Keratinocyte (primary cell): ENCODE measurements at regions not wholly inside any gene's neighbourhood (a gene's known extent, or its start where the extent isn't known, plus 50 kb on each side); places are given as distances from the start of the nearest gene placed in this dataset.

Source experiments
- DNase-seq: peaks from one replicate; pipeline ENCODE4 v3.0.0-alpha.2; 2011; ENCODE audit warnings: low read depth, missing footprints, low spot score
- FAIRE-seq: peaks from 2 replicates; lab custom pipeline; 2011; peaks lifted over from hg19 to GRCh38; lab: Jason Lieb, UNC
- H2AFZ ChIP-seq: 2 replicates; pipeline ENCODE4 v1.6.0; 2012; ENCODE audit warnings: low read length, control low read depth, inconsistent platforms; ENCODE audit not compliant: control insufficient read depth
- H3K27ac ChIP-seq: 2 replicates; pipeline ENCODE4 v1.5.1; 2011; ENCODE audit warnings: low read length; ENCODE audit not compliant: control insufficient read depth, insufficient read depth
- H3K27me3 ChIP-seq: 3 replicates; pipeline ENCODE4 v1.6.0; 2011; ENCODE audit warnings: low read length; ENCODE audit not compliant: control insufficient read depth, insufficient read depth; ENCODE audit errors: extremely low read depth
- H3K36me3 ChIP-seq, 2 experiments: 2 replicates in 1 of 2; 3 replicates in 1 of 2; pipeline ENCODE4 v1.5.1; 2011; ENCODE audit warnings: low read length in 2 of 2, mild to moderate bottlenecking in 1 of 2; ENCODE audit not compliant: control insufficient read depth in 2 of 2, insufficient read depth in 2 of 2; ENCODE audit errors: extremely low read depth in 1 of 2
- H3K4me1 ChIP-seq: 3 replicates; pipeline ENCODE4 v1.5.1; 2011; ENCODE audit warnings: low read length; ENCODE audit not compliant: control insufficient read depth, insufficient read depth; ENCODE audit errors: extremely low read depth
- H3K4me2 ChIP-seq: 3 replicates; pipeline ENCODE4 v1.6.0; 2011; ENCODE audit warnings: low read depth, low read length; ENCODE audit not compliant: control insufficient read depth, insufficient read depth; ENCODE audit errors: extremely low read depth
- H3K4me3 ChIP-seq, 3 experiments: fragments of 200-600 bp in 1 of 3; sonication (generic) in 1 of 3; 2 replicates in 2 of 3; 3 replicates in 1 of 3; pipeline ENCODE4 v1.5.1; 2011 to 2016; ENCODE audit warnings: low read length in 3 of 3, mild to moderate bottlenecking in 3 of 3, control low read depth in 2 of 3, inconsistent platforms in 1 of 3, low read depth in 1 of 3, mixed read lengths in 1 of 3, mixed run types in 1 of 3, moderate library complexity in 1 of 3; ENCODE audit not compliant: control insufficient read depth in 2 of 3, insufficient read depth in 2 of 3; ENCODE audit errors: extremely low read depth in 1 of 3
- H3K79me2 ChIP-seq: 2 replicates; pipeline ENCODE4 v1.6.0; 2012; ENCODE audit warnings: low read length; ENCODE audit not compliant: control insufficient read depth, insufficient read depth
- H3K9ac ChIP-seq: 3 replicates; pipeline ENCODE4 v1.6.0; 2011; ENCODE audit warnings: low read length; ENCODE audit not compliant: control insufficient read depth, insufficient read depth; ENCODE audit errors: extremely low read depth
- H3K9me1 ChIP-seq: 3 replicates; pipeline ENCODE4 v1.6.0; 2011; ENCODE audit warnings: low read length; ENCODE audit not compliant: control insufficient read depth, insufficient read depth; ENCODE audit errors: extremely low read depth
- H3K9me3 ChIP-seq: 2 replicates; pipeline ENCODE4 v1.5.1; 2012; ENCODE audit warnings: low read depth, low read length; ENCODE audit not compliant: control insufficient read depth
- H4K20me1 ChIP-seq: 3 replicates; pipeline ENCODE4 v1.6.0; 2011; ENCODE audit warnings: low read length; ENCODE audit not compliant: control insufficient read depth, insufficient read depth; ENCODE audit errors: extremely low read depth
- CTCF ChIP-seq, 3 experiments: IDR thresholded peaks in 1 of 3; conservative IDR thresholded peaks in 1 of 3; optimal IDR thresholded peaks in 1 of 3; 2 replicates in 2 of 3; 3 replicates in 1 of 3; pipeline versions ENCODE3 to v1.5.1; 2011; ENCODE audit warnings: low read length in 3 of 3, mild to moderate bottlenecking in 3 of 3, moderate library complexity in 2 of 3, control low read depth in 1 of 3, inconsistent platforms in 1 of 3; ENCODE audit not compliant: insufficient read depth in 2 of 3; ENCODE audit errors: extremely low read depth in 1 of 3
- EZH2 ChIP-seq: IDR thresholded peaks from one replicate; pipeline ENCODE4 v1.6.1; 2012; ENCODE audit warnings: inconsistent platforms, mild to moderate bottlenecking, low read length, moderate library complexity
- dilution Hi-C: fragments of 300-500 bp; cut with MboI; formaldehyde crosslinking; loops from one replicate; pipeline ENCODE4 v1.7.0; 2020; ENCODE audit warnings: low sequenced_read_pairs; ENCODE audit not compliant: extremely low pct_ligation_motif_present

DNA sequence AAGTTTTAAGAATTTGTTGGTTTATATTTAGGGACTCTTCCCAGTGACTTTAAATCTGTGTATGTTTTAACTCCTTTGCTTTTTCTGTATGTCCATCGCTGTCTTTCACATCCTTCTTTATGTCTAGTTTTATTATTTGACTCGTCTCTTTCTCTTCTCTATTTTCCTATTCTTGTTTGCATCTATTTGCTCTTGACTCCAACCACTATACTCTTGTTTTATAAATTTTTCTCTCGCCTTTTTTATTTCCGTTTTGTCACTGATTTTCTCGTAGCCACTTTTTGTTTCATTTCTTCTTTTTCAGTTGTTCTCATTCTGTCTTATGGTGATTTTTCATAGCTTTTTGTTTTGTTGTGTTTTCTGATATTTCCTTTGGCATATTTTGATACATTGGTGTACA is 170.5 kb upstream of the NETO1 start:
- H3K4me1 ChIP-seq: no peaks in the 10 kb centered on the region
- dilution Hi-C loops: no loop called here
- H3K9me3 ChIP-seq: no peaks in the 10 kb centered on the region
- H2AFZ ChIP-seq: no peak overlapping the region
- no peak for TF ChIP-seq CTCF (optimal IDR thresholded peaks at IDR 0.05 in 1 of 3, IDR thresholded peaks at IDR 0.05 in 1 of 3, conservative IDR thresholded peaks at IDR 0.05 in 1 of 3; ENCODE audit: extremely low read depth in 1 of 3, insufficient read depth in 2 of 3, low read length in 3 of 3)
- no peak for TF ChIP-seq EZH2
- H3K79me2 ChIP-seq: no peaks in the 10 kb centered on the region
- no peaks in the 10 kb centered on the region for H3K36me3 ChIP-seq
- H3K9ac ChIP-seq: no peak overlapping the region
- no peaks in the 10 kb centered on the region for H3K27me3 ChIP-seq
- FAIRE-seq (no peak), DNase-seq (no peak)
- H3K4me2 ChIP-seq: no peak overlapping the region
- no peak overlapping the region for H3K27ac ChIP-seq
- H3K4me3 ChIP-seq: no peak overlapping the region
- no peaks in the 10 kb centered on the region for H4K20me1 ChIP-seq
- no peaks in the 10 kb centered on the region for H3K9me1 ChIP-seq

- Histone ChIP-seq H3K27me3 (no peaks in the 10 kb centered on the region), H3K9ac (no peak overlapping the region), H3K79me2 (no peaks in the 10 kb centered on the region), H3K9me1 (no peaks in the 10 kb centered on the region), H3K27ac (no peak overlapping the region), H2AFZ (no peak overlapping the region), H3K9me3 (no peaks in the 10 kb centered on the region), H3K36me3 (no peaks in the 10 kb centered on the region), H3K4me1 (no peaks in the 10 kb centered on the region), H4K20me1 (no peaks in the 10 kb centered on the region), H3K4me3 (no peak overlapping the region), H3K4me2 (no peak overlapping the region)
- TF ChIP-seq EZH2 (no peak), CTCF (optimal IDR thresholded peaks at IDR 0.05 in 1 of 3, IDR thresholded peaks at IDR 0.05 in 1 of 3, conservative IDR thresholded peaks at IDR 0.05 in 1 of 3; ENCODE audit: extremely low read depth in 1 of 3, insufficient read depth in 2 of 3, low read length in 3 of 3) (no peak)
- no peak for DNase-seq
- dilution Hi-C loops: no loop called here
- no peak for FAIRE-seq
These were observed 156.2 kb upstream of the NETO1 start for GRCh38 chr18:73023975-73024374.
